ENCODE measurements at regions not wholly inside any gene's neighbourhood (a gene's known extent, or its start where the extent isn't known, plus 50 kb on each side); places are given as distances from the start of the nearest gene placed in this dataset.

DNA sequence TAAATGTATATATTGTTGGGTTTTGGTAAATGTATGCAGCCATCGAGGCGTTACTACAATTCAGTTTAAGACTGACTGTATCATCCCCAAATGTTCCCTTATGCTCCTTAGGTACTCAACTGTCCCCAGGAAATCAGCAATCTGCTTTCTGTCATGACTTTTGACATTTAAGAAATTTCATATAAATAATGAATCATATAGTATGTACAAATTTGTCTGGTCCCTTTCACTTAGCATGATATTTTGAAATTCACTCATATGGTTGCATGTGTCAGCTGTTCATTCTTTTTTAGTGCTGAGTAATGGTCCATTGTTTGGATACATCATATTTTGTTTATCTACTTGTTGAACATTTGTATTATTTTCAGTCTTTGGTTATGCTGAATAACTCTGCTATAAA is 218.8 kb downstream of the C4orf33 start:
- H3K27me3 ChIP-seq (ENCODE audit: insufficient read depth, low read length), result no peaks in the 10 kb centered on the region
- no peak overlapping the region for H2AFZ ChIP-seq (ENCODE audit: low read length)
- no peak overlapping the region for H3K27ac ChIP-seq (ENCODE audit: low read depth, low read length)
- H3K79me2 ChIP-seq (ENCODE audit: insufficient read depth, low read length), result no peaks in the 10 kb centered on the region
- H3K9me3 ChIP-seq (ENCODE audit: low read depth, low read length), result no peaks in the 10 kb centered on the region
- H3K4me3 ChIP-seq (ENCODE audit: insufficient read depth, low read length), result no peak overlapping the region
- DNase-seq (ENCODE audit: insufficient read length, low spot score, missing footprints), result no peak
- no peaks in the 10 kb centered on the region for H4K20me1 ChIP-seq (ENCODE audit: insufficient read depth, low read length)
- H3K4me2 ChIP-seq (ENCODE audit: insufficient read depth, low read length), result no peak overlapping the region
- H3K36me3 ChIP-seq (ENCODE audit: insufficient read depth, low read length), result no peaks in the 10 kb centered on the region
- no peaks in the 10 kb centered on the region for H3K4me1 ChIP-seq (ENCODE audit: insufficient read depth, low read length)
- TF ChIP-seq, protein P1, sequence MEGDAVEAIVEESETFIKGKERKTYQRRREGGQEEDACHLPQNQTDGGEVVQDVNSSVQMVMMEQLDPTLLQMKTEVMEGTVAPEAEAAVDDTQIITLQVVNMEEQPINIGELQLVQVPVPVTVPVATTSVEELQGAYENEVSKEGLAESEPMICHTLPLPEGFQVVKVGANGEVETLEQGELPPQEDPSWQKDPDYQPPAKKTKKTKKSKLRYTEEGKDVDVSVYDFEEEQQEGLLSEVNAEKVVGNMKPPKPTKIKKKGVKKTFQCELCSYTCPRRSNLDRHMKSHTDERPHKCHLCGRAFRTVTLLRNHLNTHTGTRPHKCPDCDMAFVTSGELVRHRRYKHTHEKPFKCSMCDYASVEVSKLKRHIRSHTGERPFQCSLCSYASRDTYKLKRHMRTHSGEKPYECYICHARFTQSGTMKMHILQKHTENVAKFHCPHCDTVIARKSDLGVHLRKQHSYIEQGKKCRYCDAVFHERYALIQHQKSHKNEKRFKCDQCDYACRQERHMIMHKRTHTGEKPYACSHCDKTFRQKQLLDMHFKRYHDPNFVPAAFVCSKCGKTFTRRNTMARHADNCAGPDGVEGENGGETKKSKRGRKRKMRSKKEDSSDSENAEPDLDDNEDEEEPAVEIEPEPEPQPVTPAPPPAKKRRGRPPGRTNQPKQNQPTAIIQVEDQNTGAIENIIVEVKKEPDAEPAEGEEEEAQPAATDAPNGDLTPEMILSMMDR (IDR thresholded peaks at IDR 0.05; ENCODE audit: extremely low read depth, low read depth, low read length), result no peak

DNA sequence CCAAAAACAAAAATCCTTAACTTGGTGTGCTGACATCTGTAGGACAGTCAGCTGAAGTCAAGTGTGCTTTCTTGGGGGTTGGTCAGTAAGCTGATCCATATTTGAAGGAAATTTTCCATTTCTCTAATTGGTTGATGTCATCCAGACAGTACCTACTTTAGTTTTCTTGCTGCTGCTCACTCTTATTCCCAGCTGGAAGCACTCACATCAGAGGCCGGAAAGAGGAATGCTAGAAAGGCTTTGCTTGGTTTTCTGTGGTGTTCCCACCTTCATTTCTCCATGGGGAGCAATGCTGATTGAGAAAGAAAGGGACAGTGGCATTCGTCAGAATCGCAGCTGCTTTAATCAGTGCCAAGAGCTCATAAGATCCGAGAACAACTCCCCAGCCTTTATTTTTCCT is 227.0 kb downstream of the C4orf33 start:
- H3K27me3 ChIP-seq (ENCODE audit: insufficient read depth, low read length), result no peaks in the 10 kb centered on the region
- H2AFZ ChIP-seq (ENCODE audit: low read length), result no peak overlapping the region

DNA sequence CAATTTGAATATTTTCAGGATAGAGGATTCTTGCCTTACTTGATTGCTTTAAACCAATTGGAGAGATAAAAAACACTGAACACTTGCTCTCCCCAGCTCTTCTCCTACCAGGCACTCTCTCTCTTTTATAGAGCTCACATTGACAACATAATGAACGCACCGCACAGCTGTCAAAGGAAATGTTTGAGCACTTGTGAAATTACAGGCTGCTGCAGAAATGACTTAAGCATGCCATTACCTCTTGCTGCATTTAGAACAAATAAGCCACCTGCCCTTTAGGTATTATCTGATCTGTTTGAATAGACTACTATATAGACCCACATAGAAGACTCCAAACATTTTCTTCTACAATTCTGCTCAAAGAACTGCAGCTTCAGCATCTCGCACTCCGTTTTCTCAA is 227.7 kb downstream of the C4orf33 start:
- Histone ChIP-seq H2AFZ (ENCODE audit: low read length) (no peak overlapping the region), H3K79me2 (ENCODE audit: insufficient read depth, low read length) (no peaks in the 10 kb centered on the region), H3K36me3 (ENCODE audit: insufficient read depth, low read length) (no peaks in the 10 kb centered on the region), H3K27me3 (ENCODE audit: insufficient read depth, low read length) (no peaks in the 10 kb centered on the region), H3K27ac (ENCODE audit: low read depth, low read length) (no peak overlapping the region), H3K9me3 (ENCODE audit: low read depth, low read length) (no peaks in the 10 kb centered on the region), H3K4me2 (ENCODE audit: insufficient read depth, low read length) (no peak overlapping the region), H3K4me3 (ENCODE audit: insufficient read depth, low read length) (no peak overlapping the region), H3K4me1 (ENCODE audit: insufficient read depth, low read length) (no peaks in the 10 kb centered on the region), H4K20me1 (ENCODE audit: insufficient read depth, low read length) (no peaks in the 10 kb centered on the region)
- DNase-seq (ENCODE audit: insufficient read length, low spot score, missing footprints), result no peak
- TF ChIP-seq, protein P1 (IDR thresholded peaks at IDR 0.05; ENCODE audit: extremely low read depth, low read depth, low read length), result no peak

More for the DNA sequence above, 227.0 kb downstream of the C4orf33 start:
- no peak for DNase-seq (ENCODE audit: insufficient read length, low spot score, missing footprints)
- H3K36me3 ChIP-seq (ENCODE audit: insufficient read depth, low read length), result no peaks in the 10 kb centered on the region
- H3K79me2 ChIP-seq (ENCODE audit: insufficient read depth, low read length), result no peaks in the 10 kb centered on the region
- H4K20me1 ChIP-seq (ENCODE audit: insufficient read depth, low read length), result no peaks in the 10 kb centered on the region
- TF ChIP-seq, protein P1 (IDR thresholded peaks at IDR 0.05; ENCODE audit: extremely low read depth, low read depth, low read length), result no peak
- H3K4me1 ChIP-seq (ENCODE audit: insufficient read depth, low read length), result no peaks in the 10 kb centered on the region
- H3K4me2 ChIP-seq (ENCODE audit: insufficient read depth, low read length), result no peak overlapping the region
- H3K4me3 ChIP-seq (ENCODE audit: insufficient read depth, low read length), result no peak overlapping the region
- H3K9me3 ChIP-seq (ENCODE audit: low read depth, low read length), result no peaks in the 10 kb centered on the region
- H3K27ac ChIP-seq (ENCODE audit: low read depth, low read length), result no peak overlapping the region

DNA sequence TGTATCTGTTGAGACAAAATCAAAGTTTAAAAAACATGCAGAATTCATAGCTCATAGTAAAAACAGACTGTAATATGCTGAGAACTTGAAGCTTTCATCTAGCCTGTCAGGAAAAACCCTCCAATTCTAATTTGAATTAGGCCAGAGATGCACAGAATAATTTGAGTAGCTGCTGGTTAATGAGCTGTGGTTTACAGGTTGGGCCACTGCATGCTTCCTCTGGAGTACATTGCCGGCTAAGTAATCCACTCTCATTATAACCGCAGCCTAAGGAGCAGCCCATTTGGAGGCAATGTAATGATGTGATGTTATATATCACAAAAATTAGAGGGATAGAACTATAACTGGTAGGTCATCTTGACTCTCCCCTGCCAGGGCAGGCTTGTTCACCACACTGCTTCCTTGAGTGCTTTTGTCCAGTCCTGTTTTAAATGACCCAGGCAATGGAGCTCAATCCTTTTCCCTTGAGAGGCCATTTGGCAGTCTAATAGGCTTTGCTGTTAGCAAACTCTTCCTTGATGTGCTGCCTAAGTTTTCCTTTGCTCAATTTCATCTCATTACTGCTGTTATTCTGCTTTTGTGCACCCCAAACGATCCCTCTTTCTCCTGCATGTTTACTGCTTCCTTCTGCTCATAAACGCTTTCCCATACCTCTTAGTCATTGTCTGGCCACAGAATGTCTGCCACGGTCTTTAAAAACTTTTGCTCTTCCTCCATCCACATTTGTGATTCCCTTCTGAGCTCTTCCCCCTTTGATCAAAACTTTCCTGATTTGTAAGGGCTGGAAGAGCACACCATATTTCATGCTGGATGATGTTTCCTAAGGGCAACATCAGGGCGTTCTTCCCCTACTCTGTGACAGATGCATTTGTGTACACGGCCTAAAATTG is 230.9 kb downstream of the C4orf33 start:
- TF ChIP-seq, protein P1 (IDR thresholded peaks at IDR 0.05; ENCODE audit: extremely low read depth, low read depth, low read length), result no peak
- DNase-seq (ENCODE audit: insufficient read length, low spot score, missing footprints), result no peak
- H3K4me2 ChIP-seq (ENCODE audit: insufficient read depth, low read length), result no peak overlapping the region

More for the DNA sequence above, 230.9 kb downstream of the C4orf33 start:
- Histone ChIP-seq H4K20me1 (ENCODE audit: insufficient read depth, low read length) (no peaks in the 10 kb centered on the region), H3K36me3 (ENCODE audit: insufficient read depth, low read length) (no peaks in the 10 kb centered on the region), H3K4me1 (ENCODE audit: insufficient read depth, low read length) (no peaks in the 10 kb centered on the region), H3K27me3 (ENCODE audit: insufficient read depth, low read length) (no peaks in the 10 kb centered on the region), H3K27ac (ENCODE audit: low read depth, low read length) (no peak overlapping the region), H3K79me2 (ENCODE audit: insufficient read depth, low read length) (no peaks in the 10 kb centered on the region), H3K9me3 (ENCODE audit: low read depth, low read length) (no peaks in the 10 kb centered on the region), H3K4me3 (ENCODE audit: insufficient read depth, low read length) (no peak overlapping the region), H2AFZ (ENCODE audit: low read length) (no peak overlapping the region)
